ENCODE measurements at regions not wholly inside any gene's neighbourhood (a gene's known extent, or its start where the extent isn't known, plus 50 kb on each side); places are given as distances from the start of the nearest gene placed in this dataset.

DNA sequence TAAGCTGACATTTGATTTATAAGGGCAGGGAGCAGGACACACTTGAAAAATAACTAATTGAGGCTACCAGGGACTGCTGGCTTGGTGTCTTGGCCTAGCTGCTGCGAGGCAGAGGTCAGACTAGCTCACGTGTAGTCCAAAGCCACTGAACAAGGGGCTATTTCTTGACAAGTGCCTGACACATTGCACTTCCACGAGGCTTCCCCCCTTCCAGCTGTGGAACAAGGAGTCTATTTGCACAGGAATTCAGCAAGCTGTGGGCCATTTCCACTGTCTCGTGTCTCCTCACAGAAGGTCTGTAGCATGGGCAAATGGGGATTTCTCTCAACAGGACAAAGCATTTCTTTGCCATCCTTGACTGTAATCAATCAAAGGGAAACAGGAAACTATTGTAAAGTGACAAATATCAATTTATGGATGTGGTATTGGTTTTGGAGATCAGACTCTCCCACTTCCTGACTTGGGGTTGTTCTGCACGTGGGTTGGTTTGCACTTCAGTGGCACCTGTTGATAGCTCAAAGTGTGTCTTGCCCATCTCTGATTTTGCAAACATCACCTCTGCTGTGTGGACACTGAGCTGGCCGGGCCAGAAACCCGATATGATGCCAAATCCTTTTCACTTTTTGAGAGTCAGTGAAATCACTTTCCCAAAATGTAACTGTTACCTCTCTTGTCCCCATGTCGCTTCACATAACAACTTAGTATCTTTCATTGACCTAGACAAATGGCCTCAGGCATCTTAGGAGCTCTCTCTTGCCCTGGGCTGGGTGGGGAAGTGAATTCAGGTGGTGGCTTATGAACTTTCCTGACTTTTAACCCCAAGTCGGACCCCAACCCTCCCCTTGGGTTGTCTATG lies 107.4 kb upstream of the MAMLD1 start (continued):
- TF ChIP-seq, protein P1, sequence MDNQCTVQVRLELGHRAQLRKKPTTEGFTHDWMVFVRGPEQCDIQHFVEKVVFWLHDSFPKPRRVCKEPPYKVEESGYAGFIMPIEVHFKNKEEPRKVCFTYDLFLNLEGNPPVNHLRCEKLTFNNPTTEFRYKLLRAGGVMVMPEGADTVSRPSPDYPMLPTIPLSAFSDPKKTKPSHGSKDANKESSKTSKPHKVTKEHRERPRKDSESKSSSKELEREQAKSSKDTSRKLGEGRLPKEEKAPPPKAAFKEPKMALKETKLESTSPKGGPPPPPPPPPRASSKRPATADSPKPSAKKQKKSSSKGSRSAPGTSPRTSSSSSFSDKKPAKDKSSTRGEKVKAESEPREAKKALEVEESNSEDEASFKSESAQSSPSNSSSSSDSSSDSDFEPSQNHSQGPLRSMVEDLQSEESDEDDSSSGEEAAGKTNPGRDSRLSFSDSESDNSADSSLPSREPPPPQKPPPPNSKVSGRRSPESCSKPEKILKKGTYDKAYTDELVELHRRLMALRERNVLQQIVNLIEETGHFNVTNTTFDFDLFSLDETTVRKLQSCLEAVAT (IDR thresholded peaks at IDR 0.05) = no peak
- TF ChIP-seq GATAD2B (conservative IDR thresholded peaks at IDR 0.05; ENCODE audit: low read depth) (no peak), MYB (IDR thresholded peaks at IDR 0.05; ENCODE audit: borderline replicate concordance, low read depth, low read length) (no peak), SMAD1 (IDR thresholded peaks at IDR 0.05; ENCODE audit: low read depth, partially characterized antibody) (no peak), CHD1 (IDR thresholded peaks at IDR 0.05; ENCODE audit: low read depth, low read length) (no peak), TARDBP (IDR thresholded peaks at IDR 0.05; ENCODE audit: borderline replicate concordance) (no peak), NFYA (IDR thresholded peaks at IDR 0.05; ENCODE audit: borderline replicate concordance, low read depth, low read length) (no peak), SMAD5 (IDR thresholded peaks at IDR 0.05; ENCODE audit: low read depth) (no peak), SRF (IDR thresholded peaks at IDR 0.05; ENCODE audit: low read depth in 2 of 2, low read length in 2 of 2) (no peak), POLR2A (IDR thresholded peaks at IDR 0.05; ENCODE audit: low read depth, low read length) (no peak), JUNB (IDR thresholded peaks at IDR 0.05) (no peak), BACH1 (IDR thresholded peaks at IDR 0.05; ENCODE audit: borderline replicate concordance) (no peak), STAT1 (conservative IDR thresholded peaks at IDR 0.05) (no peak), ATF7 (IDR thresholded peaks at IDR 0.05; ENCODE audit: low read depth) (no peak), NR2C2 (IDR thresholded peaks at IDR 0.05; ENCODE audit: borderline replicate concordance, control insufficient read depth, insufficient read length, low read depth) (no peak)
- TF ChIP-seq, protein P2, sequence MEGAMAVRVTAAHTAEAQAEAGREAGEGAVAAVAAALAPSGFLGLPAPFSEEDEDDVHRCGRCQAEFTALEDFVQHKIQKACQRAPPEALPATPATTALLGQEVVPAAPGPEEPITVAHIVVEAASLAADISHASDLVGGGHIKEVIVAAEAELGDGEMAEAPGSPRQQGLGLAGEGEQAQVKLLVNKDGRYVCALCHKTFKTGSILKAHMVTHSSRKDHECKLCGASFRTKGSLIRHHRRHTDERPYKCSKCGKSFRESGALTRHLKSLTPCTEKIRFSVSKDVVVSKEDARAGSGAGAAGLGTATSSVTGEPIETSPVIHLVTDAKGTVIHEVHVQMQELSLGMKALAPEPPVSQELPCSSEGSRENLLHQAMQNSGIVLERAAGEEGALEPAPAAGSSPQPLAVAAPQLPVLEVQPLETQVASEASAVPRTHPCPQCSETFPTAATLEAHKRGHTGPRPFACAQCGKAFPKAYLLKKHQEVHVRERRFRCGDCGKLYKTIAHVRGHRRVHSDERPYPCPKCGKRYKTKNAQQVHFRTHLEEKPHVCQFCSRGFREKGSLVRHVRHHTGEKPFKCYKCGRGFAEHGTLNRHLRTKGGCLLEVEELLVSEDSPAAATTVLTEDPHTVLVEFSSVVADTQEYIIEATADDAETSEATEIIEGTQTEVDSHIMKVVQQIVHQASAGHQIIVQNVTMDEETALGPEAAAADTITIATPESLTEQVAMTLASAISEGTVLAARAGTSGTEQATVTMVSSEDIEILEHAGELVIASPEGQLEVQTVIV (IDR thresholded peaks at IDR 0.05; ENCODE audit: borderline replicate concordance, partially characterized antibody) = no peak
